ENCODE measurements at regions not wholly inside any gene's neighbourhood (a gene's known extent, or its start where the extent isn't known, plus 50 kb on each side); places are given as distances from the start of the nearest gene placed in this dataset.

GRCh38 chr17:62880120-62880519, 72.0 kb upstream of the MARCHF10 start:
- no peak for DNase-seq

- DNase-seq: no peak
Observed at GRCh38 chr17:62876673-62877405, 68.7 kb upstream of the MARCHF10 start.

- DNase-seq: no peak
Observed at GRCh38 chr17:62876063-62876462, 67.9 kb upstream of the MARCHF10 start.

GRCh38 chr17:62875296-62875695, 67.2 kb upstream of the MARCHF10 start:
- no peak for DNase-seq

GRCh38 chr17:62871291-62871690, 63.2 kb upstream of the MARCHF10 start:
- no peak for DNase-seq

GRCh38 chr17:62870552-62870971, 62.4 kb upstream of the MARCHF10 start:
- peak; percentile 38 for DNase-seq

GRCh38 chr17:62870030-62870541, 62.0 kb upstream of the MARCHF10 start:
- DNase-seq: peak; percentile 52

- DNase-seq: no peak
Observed at GRCh38 chr17:62868723-62869122, 60.6 kb upstream of the MARCHF10 start.

- no peak for DNase-seq
Observed at GRCh38 chr17:62868008-62868407, 59.9 kb upstream of the MARCHF10 start.

- DNase-seq: peak; percentile 42
Observed at GRCh38 chr17:62867303-62867702, 59.2 kb upstream of the MARCHF10 start.

- DNase-seq: no peak
Observed at GRCh38 chr17:62866471-62866870, 58.4 kb upstream of the MARCHF10 start.

GRCh38 chr17:62865586-62865985, 57.5 kb upstream of the MARCHF10 start:
- no peak for DNase-seq

- no peak for DNase-seq
Observed at GRCh38 chr17:62862251-62862650, 54.1 kb upstream of the MARCHF10 start.

- DNase-seq: no peak
Observed at GRCh38 chr17:62860962-62861873, 53.1 kb upstream of the MARCHF10 start.

- no peak for DNase-seq
Observed at GRCh38 chr17:62859146-62859545, 51.0 kb upstream of the MARCHF10 start.

Measured in femur (tissue), 1 donor.